Neural cell (in vitro differentiated cells): ENCODE measurements at regions not wholly inside any gene's neighbourhood (a gene's known extent, or its start where the extent isn't known, plus 50 kb on each side); places are given as distances from the start of the nearest gene placed in this dataset.

ENCODE experiments used
- EZH2 ChIP-seq: fragments of 200-600, 300-800 bp; shearing (Covaris generic), sonication (generic); IDR thresholded peaks from 2 replicates; pipeline ENCODE4 v1.6.1; 2014; ENCODE audit warnings: antibody characterized with exemption, low read length, borderline replicate concordance, mild to moderate bottlenecking; ENCODE audit not compliant: insufficient read depth, poor library complexity, severe bottlenecking
- RAD21 ChIP-seq: fragments of 450-650 bp; conservative IDR thresholded peaks from 2 replicates; pipeline ENCODE4 v1.6.1; 2014; ENCODE audit warnings: antibody characterized with exemption, mild to moderate bottlenecking, moderate library complexity
- SMC3 ChIP-seq: fragments of 450-650 bp; conservative IDR thresholded peaks from 2 replicates; pipeline ENCODE4 v1.6.1; 2014; ENCODE audit warnings: antibody characterized with exemption, mild to moderate bottlenecking, moderate library complexity; ENCODE audit not compliant: poor library complexity
- TF ChIP-seq, protein P1 (sequence below): fragments of 450-650 bp; IDR thresholded peaks from 2 replicates; pipeline ENCODE4 v1.5.1; 2014; ENCODE audit warnings: antibody characterized with exemption, mild to moderate bottlenecking, moderate library complexity; ENCODE audit not compliant: poor library complexity, severe bottlenecking

- TF ChIP-seq, protein P1, sequence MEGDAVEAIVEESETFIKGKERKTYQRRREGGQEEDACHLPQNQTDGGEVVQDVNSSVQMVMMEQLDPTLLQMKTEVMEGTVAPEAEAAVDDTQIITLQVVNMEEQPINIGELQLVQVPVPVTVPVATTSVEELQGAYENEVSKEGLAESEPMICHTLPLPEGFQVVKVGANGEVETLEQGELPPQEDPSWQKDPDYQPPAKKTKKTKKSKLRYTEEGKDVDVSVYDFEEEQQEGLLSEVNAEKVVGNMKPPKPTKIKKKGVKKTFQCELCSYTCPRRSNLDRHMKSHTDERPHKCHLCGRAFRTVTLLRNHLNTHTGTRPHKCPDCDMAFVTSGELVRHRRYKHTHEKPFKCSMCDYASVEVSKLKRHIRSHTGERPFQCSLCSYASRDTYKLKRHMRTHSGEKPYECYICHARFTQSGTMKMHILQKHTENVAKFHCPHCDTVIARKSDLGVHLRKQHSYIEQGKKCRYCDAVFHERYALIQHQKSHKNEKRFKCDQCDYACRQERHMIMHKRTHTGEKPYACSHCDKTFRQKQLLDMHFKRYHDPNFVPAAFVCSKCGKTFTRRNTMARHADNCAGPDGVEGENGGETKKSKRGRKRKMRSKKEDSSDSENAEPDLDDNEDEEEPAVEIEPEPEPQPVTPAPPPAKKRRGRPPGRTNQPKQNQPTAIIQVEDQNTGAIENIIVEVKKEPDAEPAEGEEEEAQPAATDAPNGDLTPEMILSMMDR = no peak
- TF ChIP-seq EZH2 (no peak), SMC3 (no peak), RAD21 (no peak)
Observed at GRCh38 chr13:105787632-105788031, 747.8 kb downstream of the EFNB2 start.
